ENCODE measurements at regions not wholly inside any gene's neighbourhood (a gene's known extent, or its start where the extent isn't known, plus 50 kb on each side); places are given as distances from the start of the nearest gene placed in this dataset.

- TF ChIP-seq EZH2 (IDR thresholded peaks at IDR 0.05; ENCODE audit: insufficient read depth, poor library complexity, severe bottlenecking), result no peak
- TF ChIP-seq EZH2phosphoT487 (IDR thresholded peaks at IDR 0.05; ENCODE audit: insufficient read depth, low read depth), result no peak
Observed at GRCh38 chr16:87129771-87130170, 187.4 kb downstream of the C16orf95 start.

Data from GM23248 (cell line).